Right atrium auricular region (tissue), 2 donors: ENCODE measurements at regions not wholly inside any gene's neighbourhood (a gene's known extent, or its start where the extent isn't known, plus 50 kb on each side); places are given as distances from the start of the nearest gene placed in this dataset.
A peak's percentile ranks its signal among the peaks of the same experiment; 100 is the strongest.

Source experiments
- DNase-seq: peaks from one replicate; pipeline ENCODE4 v3.0.0-alpha.2; 2019; ENCODE audit warnings: low spot score
- H3K27ac ChIP-seq, 2 donors: fragments of 200-600 bp; sonication (generic); 1 replicate in 1 of 2; 2 replicates in 1 of 2; pipeline ENCODE4 v1.5.1; 2016 to 2019
- H3K27me3 ChIP-seq, 2 donors: fragments of 200-600 bp; sonication (generic); one replicate each; pipeline versions ENCODE4 v1.5.1 to v1.6.0; 2017 to 2019
- H3K36me3 ChIP-seq: fragments of 200-600 bp; sonication (generic); one replicate; pipeline ENCODE4 v1.5.1; 2016
- H3K4me1 ChIP-seq, 2 donors: fragments of 200-600 bp; sonication (generic); one replicate each; pipeline versions ENCODE4 v1.5.1 to v1.6.0; 2017 to 2019
- H3K4me3 ChIP-seq, 2 donors: fragments of 200-600 bp; sonication (generic); 1 replicate in 1 of 2; 2 replicates in 1 of 2; pipeline ENCODE4 v1.5.1; 2017 to 2019; ENCODE audit warnings: mild to moderate bottlenecking in 1 of 2, moderate library complexity in 1 of 2
- H3K9me3 ChIP-seq, 2 donors: fragments of 200-600 bp; sonication (generic); one replicate each; pipeline ENCODE4 v1.5.1; 2019
- CTCF ChIP-seq, 2 donors: fragments of 200-600 bp; sonication (generic); IDR thresholded peaks; one replicate each; pipeline ENCODE4 v1.5.1; 2019; ENCODE audit warnings: antibody characterized with exemption in 2 of 2

- Histone ChIP-seq H3K36me3 (no peaks in the 10 kb centered on the region), H3K4me3 (no peak overlapping the region), H3K27me3 (no peaks in the 10 kb centered on the region), H3K9me3 (no peaks in the 10 kb centered on the region), H3K27ac (peak overlapping the region; percentile 76 to 90), H3K4me1 (peaks cover 0 to 34% of the 10 kb centered on the region in 2 donors)
- DNase-seq, result no peak
- TF ChIP-seq CTCF (IDR thresholded peaks at IDR 0.05), result no peak
Observed at GRCh38 chr5:66323529-66323895, 179.4 kb downstream of the SREK1 start.

GRCh38 chr5:66324357-66324756, 180.3 kb downstream of the SREK1 start:
- no peak for TF ChIP-seq CTCF (IDR thresholded peaks at IDR 0.05)
- H3K36me3 ChIP-seq, result no peaks in the 10 kb centered on the region
- no peaks in the 10 kb centered on the region for H3K9me3 ChIP-seq
- H3K4me3 ChIP-seq, result no peak overlapping the region
- H3K27ac ChIP-seq, result peak overlapping the region; percentile 76 to 90
- no peaks in the 10 kb centered on the region for H3K27me3 ChIP-seq
- peak; percentile 66 for DNase-seq
- peaks cover 0 to 34% of the 10 kb centered on the region in 2 donors for H3K4me1 ChIP-seq

GRCh38 chr5:66326276-66326675, 182.2 kb downstream of the SREK1 start:
- DNase-seq, result no peak
- Histone ChIP-seq H3K27me3 (no peaks in the 10 kb centered on the region), H3K4me3 (no peak overlapping the region), H3K9me3 (no peaks in the 10 kb centered on the region), H3K4me1 (peaks cover 0 to 34% of the 10 kb centered on the region in 2 donors), H3K27ac (peak overlapping the region; percentile 51 to 90), H3K36me3 (no peaks in the 10 kb centered on the region)
- TF ChIP-seq CTCF (IDR thresholded peaks at IDR 0.05), result no peak

- Histone ChIP-seq H3K4me1 (peaks cover 0 to 34% of the 10 kb centered on the region in 2 donors), H3K4me3 (no peak overlapping the region), H3K9me3 (no peaks in the 10 kb centered on the region), H3K36me3 (no peaks in the 10 kb centered on the region), H3K27ac (peak overlapping the region; percentile 51 to 90), H3K27me3 (no peaks in the 10 kb centered on the region)
- no peak for DNase-seq
- no peak for TF ChIP-seq CTCF (IDR thresholded peaks at IDR 0.05)
Observed at GRCh38 chr5:66327008-66327407, 182.9 kb downstream of the SREK1 start.

GRCh38 chr5:66329078-66329477, 185.0 kb downstream of the SREK1 start:
- Histone ChIP-seq H3K9me3 (no peaks in the 10 kb centered on the region), H3K4me1 (peaks cover 0 to 40% of the 10 kb centered on the region in 2 donors)

More at GRCh38 chr5:66329078-66329477, 185.0 kb downstream of the SREK1 start:
- Histone ChIP-seq H3K27me3 (no peaks in the 10 kb centered on the region), H3K27ac (peak overlapping the region; percentile 51 to 90), H3K36me3 (no peaks in the 10 kb centered on the region), H3K4me3 (no peak overlapping the region)
- DNase-seq, result no peak
- no peak for TF ChIP-seq CTCF (IDR thresholded peaks at IDR 0.05)
